ENCODE measurements at regions not wholly inside any gene's neighbourhood (a gene's known extent, or its start where the extent isn't known, plus 50 kb on each side); places are given as distances from the start of the nearest gene placed in this dataset.

- H3K4me1 ChIP-seq (ENCODE audit: insufficient read depth, low read length), result no peaks in the 10 kb centered on the region
- H3K36me3 ChIP-seq (ENCODE audit: insufficient read depth, low read length), result no peaks in the 10 kb centered on the region
- H3K9me3 Mint-ChIP-seq, result peaks cover 9% of the 10 kb centered on the region
- H3K27ac Mint-ChIP-seq, result no peak overlapping the region
- ATAC-seq (ENCODE audit: poor library complexity) (no peak), DNase-seq (no peak)
- ChIA-PET CTCF (no interaction called here), POLR2A (no interaction called here)
- peaks cover 2 to 12% of the 10 kb centered on the region in 2 experiments for H3K27me3 ChIP-seq (ENCODE audit: control insufficient read depth in 1 of 2, insufficient read depth in 2 of 2, low read length in 2 of 2)
- H3K27ac ChIP-seq (ENCODE audit: low read depth in 1 of 2, low read length in 2 of 2), result no peak overlapping the region
- no peak overlapping the region for H3K4me3 ChIP-seq (ENCODE audit: low read length)
- TF ChIP-seq CTCF (IDR thresholded peaks at IDR 0.05), result no peak
- H3K4me1 Mint-ChIP-seq (ENCODE audit: low read depth), result no peaks in the 10 kb centered on the region
- intact Hi-C loops (cut with DNase I, micrococcal nuclease), result no loop called here
- peaks cover 30% of the 10 kb centered on the region for H3K27me3 Mint-ChIP-seq
- peaks cover 0 to 5% of the 10 kb centered on the region in 2 experiments for H3K9me3 ChIP-seq (ENCODE audit: control insufficient read depth in 1 of 2, insufficient read depth in 1 of 2, low read length in 2 of 2)
- no peaks in the 10 kb centered on the region for H3K36me3 Mint-ChIP-seq (ENCODE audit: low read depth)
- no peak overlapping the region for H3K4me3 Mint-ChIP-seq
Observed at GRCh38 chr9:90261698-90262097, 380.9 kb downstream of the DIRAS2 start.

- H3K4me1 ChIP-seq (ENCODE audit: insufficient read depth, low read length), result no peaks in the 10 kb centered on the region
- TF ChIP-seq CTCF (IDR thresholded peaks at IDR 0.05), result no peak
- no peak overlapping the region for H3K27ac ChIP-seq (ENCODE audit: low read depth in 1 of 2, low read length in 2 of 2)
- H3K36me3 Mint-ChIP-seq (ENCODE audit: low read depth), result no peaks in the 10 kb centered on the region
- H3K9me3 ChIP-seq (ENCODE audit: control insufficient read depth in 1 of 2, insufficient read depth in 1 of 2, low read length in 2 of 2), result peaks cover 0 to 3% of the 10 kb centered on the region in 2 experiments
- no peaks in the 10 kb centered on the region for H3K9me3 Mint-ChIP-seq
- no peaks in the 10 kb centered on the region for H3K36me3 ChIP-seq (ENCODE audit: insufficient read depth, low read length)
- H3K4me3 Mint-ChIP-seq, result no peak overlapping the region
- DNase-seq, result no peak
- no peak overlapping the region for H3K27ac Mint-ChIP-seq
- intact Hi-C loops (cut with DNase I, micrococcal nuclease), result no loop called here
- ChIA-PET POLR2A (no interaction called here), CTCF (no interaction called here)
- H3K4me3 ChIP-seq (ENCODE audit: low read length), result no peak overlapping the region
- H3K27me3 ChIP-seq (ENCODE audit: control insufficient read depth in 1 of 2, insufficient read depth in 2 of 2, low read length in 2 of 2), result peaks cover 4 to 8% of the 10 kb centered on the region in 2 experiments
- no peak for ATAC-seq (ENCODE audit: poor library complexity)
- no peaks in the 10 kb centered on the region for H3K4me1 Mint-ChIP-seq (ENCODE audit: low read depth)
- H3K27me3 Mint-ChIP-seq, result peaks cover 54% of the 10 kb centered on the region
Observed at GRCh38 chr9:90268613-90269012, 374.0 kb downstream of the DIRAS2 start.

GRCh38 chr9:90271707-90272106 lies 370.9 kb downstream of the DIRAS2 start:
- no peaks in the 10 kb centered on the region for H3K4me1 ChIP-seq (ENCODE audit: insufficient read depth, low read length)
- DNase-seq, result no peak
- H3K4me3 ChIP-seq (ENCODE audit: low read length), result no peak overlapping the region
- intact Hi-C loops (cut with DNase I, micrococcal nuclease), result no loop called here
- peaks cover 4 to 6% of the 10 kb centered on the region in 2 experiments for H3K27me3 ChIP-seq (ENCODE audit: control insufficient read depth in 1 of 2, insufficient read depth in 2 of 2, low read length in 2 of 2)
- no peaks in the 10 kb centered on the region for H3K36me3 ChIP-seq (ENCODE audit: insufficient read depth, low read length)
- H3K9me3 ChIP-seq (ENCODE audit: control insufficient read depth in 1 of 2, insufficient read depth in 1 of 2, low read length in 2 of 2), result peaks cover 0 to 3% of the 10 kb centered on the region in 2 experiments
- H3K27ac ChIP-seq (ENCODE audit: low read depth in 1 of 2, low read length in 2 of 2), result no peak overlapping the region
- Mint-ChIP-seq H3K36me3 (ENCODE audit: low read depth) (no peaks in the 10 kb centered on the region), H3K9me3 (no peaks in the 10 kb centered on the region), H3K27me3 (peaks cover 63% of the 10 kb centered on the region), H3K4me1 (ENCODE audit: low read depth) (no peaks in the 10 kb centered on the region), H3K4me3 (no peak overlapping the region), H3K27ac (no peak overlapping the region)
- no peak for TF ChIP-seq CTCF (IDR thresholded peaks at IDR 0.05)
- CTCF ChIA-PET, result no interaction called here
- POLR2A ChIA-PET, result no interaction called here
- ATAC-seq (ENCODE audit: poor library complexity), result no peak

All from CD4-positive, alpha-beta T cell (primary cell).